ENCODE measurements at regions not wholly inside any gene's neighbourhood (a gene's known extent, or its start where the extent isn't known, plus 50 kb on each side); places are given as distances from the start of the nearest gene placed in this dataset.

DNA sequence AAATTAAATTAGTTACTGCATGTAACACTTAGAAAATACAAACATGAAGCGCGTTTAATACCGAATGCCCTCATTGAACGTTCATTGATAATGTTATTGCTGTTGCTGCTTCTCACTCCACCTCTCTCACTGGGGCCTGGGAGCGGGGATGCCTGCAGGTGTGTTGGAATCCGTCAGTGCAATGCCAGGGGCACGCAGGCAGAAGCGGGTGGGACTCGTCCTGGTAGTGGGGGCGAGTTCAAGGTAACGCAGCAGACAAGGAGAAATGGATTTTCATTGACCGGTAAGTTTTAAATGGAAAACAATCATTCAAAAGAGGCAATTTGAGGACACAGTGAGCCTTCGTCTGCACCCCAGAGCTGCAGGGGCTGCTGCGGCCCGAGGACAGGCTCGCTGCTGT, 71.2 kb upstream of the AFDN start:
- no peak for TF ChIP-seq ESRRG (CRISPR knock-in tag; IDR thresholded peaks at IDR 0.05)
- TF ChIP-seq CSDC2 (CRISPR knock-in tag; IDR thresholded peaks at IDR 0.05): no peak
- TF ChIP-seq ZFP30 (CRISPR knock-in tag; IDR thresholded peaks at IDR 0.05): no peak
- TF ChIP-seq ISL1 (CRISPR knock-in tag; IDR thresholded peaks at IDR 0.05): no peak
- TF ChIP-seq, protein P1, sequence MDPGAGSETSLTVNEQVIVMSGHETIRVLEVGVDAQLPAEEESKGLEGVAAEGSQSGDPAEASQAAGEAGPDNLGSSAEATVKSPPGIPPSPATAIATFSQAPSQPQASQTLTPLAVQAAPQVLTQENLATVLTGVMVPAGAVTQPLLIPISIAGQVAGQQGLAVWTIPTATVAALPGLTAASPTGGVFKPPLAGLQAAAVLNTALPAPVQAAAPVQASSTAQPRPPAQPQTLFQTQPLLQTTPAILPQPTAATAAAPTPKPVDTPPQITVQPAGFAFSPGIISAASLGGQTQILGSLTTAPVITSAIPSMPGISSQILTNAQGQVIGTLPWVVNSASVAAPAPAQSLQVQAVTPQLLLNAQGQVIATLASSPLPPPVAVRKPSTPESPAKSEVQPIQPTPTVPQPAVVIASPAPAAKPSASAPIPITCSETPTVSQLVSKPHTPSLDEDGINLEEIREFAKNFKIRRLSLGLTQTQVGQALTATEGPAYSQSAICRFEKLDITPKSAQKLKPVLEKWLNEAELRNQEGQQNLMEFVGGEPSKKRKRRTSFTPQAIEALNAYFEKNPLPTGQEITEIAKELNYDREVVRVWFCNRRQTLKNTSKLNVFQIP (CRISPR knock-in tag; IDR thresholded peaks at IDR 0.05; ENCODE audit: borderline replicate concordance, low read depth): no peak
- TF ChIP-seq ZNF8 (CRISPR knock-in tag; IDR thresholded peaks at IDR 0.05): no peak
- no peak for TF ChIP-seq TCF4 (CRISPR knock-in tag; IDR thresholded peaks at IDR 0.05; ENCODE audit: borderline replicate concordance)
- TF ChIP-seq, protein P2, sequence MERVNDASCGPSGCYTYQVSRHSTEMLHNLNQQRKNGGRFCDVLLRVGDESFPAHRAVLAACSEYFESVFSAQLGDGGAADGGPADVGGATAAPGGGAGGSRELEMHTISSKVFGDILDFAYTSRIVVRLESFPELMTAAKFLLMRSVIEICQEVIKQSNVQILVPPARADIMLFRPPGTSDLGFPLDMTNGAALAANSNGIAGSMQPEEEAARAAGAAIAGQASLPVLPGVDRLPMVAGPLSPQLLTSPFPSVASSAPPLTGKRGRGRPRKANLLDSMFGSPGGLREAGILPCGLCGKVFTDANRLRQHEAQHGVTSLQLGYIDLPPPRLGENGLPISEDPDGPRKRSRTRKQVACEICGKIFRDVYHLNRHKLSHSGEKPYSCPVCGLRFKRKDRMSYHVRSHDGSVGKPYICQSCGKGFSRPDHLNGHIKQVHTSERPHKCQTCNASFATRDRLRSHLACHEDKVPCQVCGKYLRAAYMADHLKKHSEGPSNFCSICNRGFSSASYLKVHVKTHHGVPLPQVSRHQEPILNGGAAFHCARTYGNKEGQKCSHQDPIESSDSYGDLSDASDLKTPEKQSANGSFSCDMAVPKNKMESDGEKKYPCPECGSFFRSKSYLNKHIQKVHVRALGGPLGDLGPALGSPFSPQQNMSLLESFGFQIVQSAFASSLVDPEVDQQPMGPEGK (CRISPR knock-in tag; IDR thresholded peaks at IDR 0.05; ENCODE audit: borderline replicate concordance): no peak
- no peak for TF ChIP-seq ZFP3 (CRISPR knock-in tag; IDR thresholded peaks at IDR 0.05)
- no peak for TF ChIP-seq OSR1 (CRISPR knock-in tag; IDR thresholded peaks at IDR 0.05)
- no peak for TF ChIP-seq ZNF70 (CRISPR knock-in tag; IDR thresholded peaks at IDR 0.05)

All from SK-N-SH treated with all-trans-retinoic acid at 6 μM for 48 hours (cell line).